NCI-H510A treated with DMSO at 0.1 percent for 48 hours (cell line): ENCODE measurements at regions not wholly inside any gene's neighbourhood (a gene's known extent, or its start where the extent isn't known, plus 50 kb on each side); places are given as distances from the start of the nearest gene placed in this dataset.
A peak's percentile ranks its signal among the peaks of the same experiment; 100 is the strongest.

Source experiments
- DNase-seq: peaks from one replicate; lab custom pipeline; 2025; lab: John Stamatoyannopoulos, UW

DNA sequence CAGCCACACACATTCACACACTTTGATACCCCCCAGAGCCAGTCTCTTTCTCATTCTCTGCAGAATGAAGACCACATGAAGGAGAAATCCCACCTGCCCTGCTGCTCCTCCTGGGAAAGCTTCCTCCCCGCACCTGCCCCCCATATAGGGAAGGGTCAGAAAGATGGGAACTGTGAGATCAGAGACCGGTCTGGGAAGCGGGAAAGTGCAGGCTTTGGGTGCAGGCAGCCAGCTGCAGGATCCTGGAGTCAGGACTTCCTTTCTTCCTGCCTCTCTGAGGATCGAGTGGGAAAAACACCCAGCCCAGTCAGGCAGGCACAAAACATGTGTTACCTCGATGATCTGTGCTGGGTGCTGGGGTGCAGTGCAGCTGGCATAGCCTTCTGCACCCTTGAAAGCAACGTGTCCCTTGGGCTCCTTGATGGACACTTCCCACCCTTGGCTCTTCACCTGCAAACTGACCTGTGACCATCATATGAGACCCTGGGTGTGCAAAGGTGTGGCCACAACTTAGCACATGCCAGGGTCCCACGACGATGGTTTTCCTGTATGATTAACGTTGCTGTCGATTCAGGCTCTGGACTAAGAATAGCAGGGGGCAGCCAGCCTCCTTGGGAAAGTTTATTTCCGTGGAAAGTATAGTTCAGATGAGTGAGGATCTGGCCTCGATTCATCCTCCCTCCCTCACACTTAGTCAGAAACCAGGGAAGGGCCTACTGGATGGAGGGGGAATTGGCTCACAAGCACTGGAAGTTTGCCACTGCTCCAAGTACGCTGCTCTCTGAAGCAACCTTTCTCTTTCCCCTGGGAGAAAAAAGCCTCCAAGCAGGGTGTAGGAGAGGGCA, 105.4 kb upstream of the MED13L start:
- DNase-seq = no peak

DNA sequence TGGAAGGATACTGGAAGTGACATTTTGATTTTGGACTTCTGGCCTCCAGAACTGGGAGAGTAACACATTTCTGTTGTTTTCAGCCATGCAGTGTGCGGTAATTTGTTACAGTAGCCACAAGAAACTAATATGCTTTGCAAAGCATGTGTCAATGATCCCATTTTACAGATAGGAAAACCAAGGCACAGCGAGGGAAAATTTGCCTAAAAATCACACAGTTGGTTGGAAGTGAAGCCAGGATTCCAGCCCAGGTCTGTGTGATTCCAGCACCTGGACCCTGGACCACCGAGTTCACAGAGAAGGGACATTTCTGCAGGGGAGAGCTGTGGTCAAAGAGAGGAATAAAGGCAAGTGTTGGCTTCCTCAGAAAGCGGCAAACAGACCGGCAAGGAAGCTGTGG, 106.7 kb upstream of the MED13L start:
- DNase-seq = no peak

DNA sequence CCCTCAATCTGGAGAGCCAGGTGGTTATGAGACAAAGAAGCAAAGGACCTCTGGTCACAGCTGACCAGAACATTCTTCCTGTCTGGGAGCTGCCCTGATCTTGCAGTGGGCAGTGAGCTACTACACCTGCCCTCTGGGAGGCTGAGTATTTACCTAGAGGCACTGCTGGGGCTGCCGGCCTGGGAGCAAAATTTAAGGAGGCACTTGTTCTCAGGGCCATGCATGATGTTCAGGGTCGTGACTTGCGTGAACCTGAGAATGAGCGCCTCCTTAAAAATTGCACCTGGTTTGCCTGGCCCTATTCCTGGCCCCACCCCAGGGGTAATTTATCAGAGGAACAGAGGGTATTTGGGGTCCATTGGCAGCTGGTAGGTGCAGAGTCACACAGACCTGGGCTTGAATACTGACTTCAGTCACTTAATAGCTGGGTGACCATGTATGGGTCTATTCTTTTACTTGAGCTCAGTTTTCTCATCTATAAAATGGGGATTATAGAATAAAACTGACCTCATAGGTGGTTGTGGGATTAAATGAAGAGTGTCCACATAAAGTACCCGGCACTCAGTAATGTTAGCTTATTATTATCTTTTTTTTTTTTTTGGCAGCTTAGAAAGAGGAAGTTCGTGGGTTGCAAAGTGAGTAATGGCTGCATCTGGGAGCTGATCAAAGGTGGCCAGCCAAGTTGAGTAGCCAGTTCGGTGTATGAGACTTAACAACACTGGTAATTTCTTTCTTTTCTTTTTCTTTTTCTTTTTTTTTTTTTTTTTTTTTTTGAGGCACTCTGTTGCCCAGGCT, 107.4 kb upstream of the MED13L start:
- peak; percentile 85 for DNase-seq

DNA sequence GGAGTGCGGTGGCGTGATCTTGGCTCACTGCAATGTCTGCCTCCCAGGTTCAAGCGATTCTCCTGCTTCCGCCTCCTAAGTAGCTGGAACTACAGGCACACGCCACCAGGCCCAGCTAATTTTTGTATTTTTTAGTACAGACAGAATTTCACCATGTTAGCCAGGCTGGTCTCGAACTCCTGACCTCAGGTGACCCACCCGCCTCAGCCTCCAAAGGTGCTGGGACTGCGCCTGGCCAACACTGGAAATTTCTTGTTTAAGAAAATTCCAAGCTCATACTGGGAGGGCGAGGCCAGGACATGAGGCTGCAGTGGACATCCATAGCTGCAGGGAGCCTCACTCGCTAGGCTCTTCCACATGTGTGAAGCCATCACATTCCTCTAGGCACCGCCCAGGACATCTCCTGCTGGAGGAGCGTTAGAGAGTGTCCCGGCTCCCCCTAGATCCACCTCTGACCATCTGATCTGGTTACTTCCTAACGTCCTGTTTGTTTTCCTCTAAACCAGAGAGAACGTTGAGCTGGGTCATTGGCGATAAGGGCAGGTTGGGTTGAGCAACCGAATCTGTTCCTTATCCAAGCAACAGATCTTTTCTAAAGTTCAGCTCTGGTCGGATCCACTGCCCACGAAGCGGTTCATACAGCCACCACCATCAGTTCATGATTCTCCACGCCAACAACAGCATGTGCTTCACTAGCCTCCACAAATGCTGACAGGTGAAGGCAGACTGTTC, 108.2 kb upstream of the MED13L start:
- DNase-seq = no peak

DNA sequence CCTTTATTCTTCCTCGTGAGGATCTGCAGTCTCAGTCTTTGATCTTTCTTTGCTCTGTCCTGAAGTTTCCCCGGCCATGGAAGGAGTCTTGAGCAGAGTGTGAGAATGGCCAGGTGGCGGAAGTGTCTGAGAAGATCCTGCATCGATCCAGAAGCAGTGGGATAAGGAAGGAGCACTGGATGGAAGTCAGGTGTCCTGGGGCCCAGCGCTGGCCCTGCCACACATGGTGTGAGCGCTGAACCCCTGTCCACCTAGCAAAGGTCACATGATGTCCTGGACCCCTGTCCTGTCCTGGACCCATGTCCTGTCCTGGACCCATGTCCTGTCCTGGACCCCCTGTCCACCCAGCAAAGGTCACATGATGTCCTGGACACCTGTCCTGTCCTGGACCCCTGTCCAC, 111.8 kb upstream of the MED13L start:
- DNase-seq = no peak

DNA sequence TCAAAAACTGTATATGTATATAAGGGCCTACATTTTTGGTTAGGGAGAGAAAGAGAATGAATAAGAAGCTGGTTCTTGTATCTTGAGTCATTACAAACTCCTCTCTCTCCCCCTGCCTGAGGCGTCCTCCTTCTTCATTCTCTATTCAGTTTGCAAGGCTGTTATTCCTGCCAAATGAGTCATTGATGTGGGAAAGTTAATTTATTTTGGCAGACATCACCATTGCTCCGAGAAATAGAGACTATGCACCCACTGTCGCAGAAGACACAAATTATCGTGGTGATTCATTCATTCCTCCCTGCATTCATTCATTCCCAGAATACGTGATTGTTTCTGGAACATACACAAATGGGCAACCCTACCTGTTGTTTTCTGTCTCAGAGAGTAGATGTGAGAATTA, 112.5 kb upstream of the MED13L start:
- no peak for DNase-seq

DNA sequence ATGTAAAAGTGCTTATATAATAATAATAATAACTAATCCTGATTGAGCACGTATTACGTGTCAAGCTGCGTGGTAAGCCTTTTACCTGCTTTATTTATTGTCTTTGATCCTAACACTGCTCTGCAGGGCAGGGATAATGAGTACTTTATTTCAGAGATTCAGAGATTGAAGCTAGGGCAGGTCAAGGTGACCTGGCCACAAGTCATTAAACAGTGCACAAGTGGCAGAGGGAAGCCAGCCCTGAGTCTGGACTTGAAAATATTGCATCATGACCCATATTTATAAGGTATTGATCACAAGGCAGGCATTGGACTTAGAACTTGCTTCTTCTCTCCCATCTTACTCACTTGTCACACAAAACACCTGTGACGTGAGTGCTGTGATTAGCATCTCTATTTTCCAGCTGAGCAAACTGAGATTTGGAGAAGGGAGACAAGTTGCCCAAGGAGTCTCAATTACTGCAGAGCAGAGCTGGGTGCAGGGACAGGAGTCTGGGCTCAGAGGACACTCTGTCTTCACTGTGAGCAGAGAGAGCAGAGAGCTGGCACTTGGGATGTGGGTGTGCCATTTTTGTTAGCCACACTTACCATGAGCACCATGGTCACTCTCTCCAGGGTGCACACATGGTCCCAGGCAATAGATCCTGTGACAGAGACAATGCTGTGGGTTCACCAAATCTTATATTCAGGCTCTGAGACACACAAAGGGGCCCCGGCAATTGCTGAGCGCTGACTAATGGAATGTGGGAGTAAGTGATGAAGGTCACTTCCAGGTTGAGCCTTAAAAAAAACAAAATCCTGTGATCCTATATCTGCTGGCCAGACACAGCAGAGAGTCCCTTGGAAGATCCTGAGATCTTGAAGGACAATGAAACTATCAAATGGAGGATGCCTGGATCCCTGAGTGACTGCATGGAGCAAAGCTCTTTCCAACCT, 113.2 kb upstream of the MED13L start:
- no peak for DNase-seq

DNA sequence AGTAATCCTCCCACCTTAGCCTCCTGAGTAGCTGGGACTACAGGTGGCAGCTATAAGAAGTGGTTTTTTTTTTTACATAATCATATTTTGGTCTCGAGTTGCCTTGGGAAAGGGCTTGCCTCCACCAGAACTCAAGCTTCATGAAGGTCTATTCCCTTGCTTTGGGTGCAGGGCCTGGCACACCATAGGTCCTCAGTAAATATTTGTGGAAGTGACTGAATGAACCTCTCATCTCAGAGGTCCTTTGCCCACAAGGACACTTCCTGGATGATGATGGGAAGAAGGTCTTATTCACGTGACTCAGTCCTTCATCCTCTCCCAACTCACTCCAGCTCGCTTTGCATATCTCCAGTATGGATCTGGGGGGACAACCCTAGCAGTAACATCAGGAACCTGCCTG, 114.0 kb upstream of the MED13L start:
- no peak for DNase-seq

DNA sequence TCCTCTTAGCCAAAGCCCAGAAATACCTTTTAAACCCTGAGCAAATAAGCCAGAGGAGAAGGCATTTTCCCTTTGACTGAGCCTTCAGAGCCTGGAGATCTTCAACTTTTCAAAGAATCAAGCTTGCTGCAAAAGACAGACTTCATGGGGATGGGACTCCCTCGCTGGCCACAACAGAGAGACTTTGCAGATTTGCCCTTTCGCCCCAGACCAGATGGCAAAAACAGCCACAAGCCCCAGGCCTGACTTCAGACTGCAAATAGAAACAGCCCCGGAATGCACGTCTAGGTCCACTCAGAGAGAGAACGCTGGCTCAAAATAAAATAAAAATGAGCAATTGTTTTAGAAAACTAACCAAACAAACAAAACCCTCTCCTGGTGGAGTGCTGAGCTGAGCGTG, 114.6 kb upstream of the MED13L start:
- DNase-seq = no peak

DNA sequence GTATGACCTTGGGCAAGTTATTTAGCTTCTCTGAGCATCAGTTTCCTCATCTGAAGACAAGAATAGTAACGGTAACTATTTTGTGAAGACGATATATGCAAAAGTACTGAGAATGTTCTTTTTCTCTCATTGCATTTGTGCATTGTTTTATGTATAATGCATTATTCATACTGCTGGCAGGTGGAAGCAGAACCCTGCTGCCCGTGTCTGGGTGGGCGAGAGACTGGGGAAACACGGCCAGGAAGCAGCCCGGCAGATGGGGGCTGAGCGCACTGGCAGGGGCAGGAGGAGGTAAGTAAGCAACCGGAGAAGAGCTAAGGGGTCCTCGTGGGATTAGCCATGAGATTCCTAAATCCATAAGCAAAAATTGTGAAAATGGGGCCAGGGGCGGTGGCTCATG, 115.8 kb upstream of the MED13L start:
- no peak for DNase-seq

DNA sequence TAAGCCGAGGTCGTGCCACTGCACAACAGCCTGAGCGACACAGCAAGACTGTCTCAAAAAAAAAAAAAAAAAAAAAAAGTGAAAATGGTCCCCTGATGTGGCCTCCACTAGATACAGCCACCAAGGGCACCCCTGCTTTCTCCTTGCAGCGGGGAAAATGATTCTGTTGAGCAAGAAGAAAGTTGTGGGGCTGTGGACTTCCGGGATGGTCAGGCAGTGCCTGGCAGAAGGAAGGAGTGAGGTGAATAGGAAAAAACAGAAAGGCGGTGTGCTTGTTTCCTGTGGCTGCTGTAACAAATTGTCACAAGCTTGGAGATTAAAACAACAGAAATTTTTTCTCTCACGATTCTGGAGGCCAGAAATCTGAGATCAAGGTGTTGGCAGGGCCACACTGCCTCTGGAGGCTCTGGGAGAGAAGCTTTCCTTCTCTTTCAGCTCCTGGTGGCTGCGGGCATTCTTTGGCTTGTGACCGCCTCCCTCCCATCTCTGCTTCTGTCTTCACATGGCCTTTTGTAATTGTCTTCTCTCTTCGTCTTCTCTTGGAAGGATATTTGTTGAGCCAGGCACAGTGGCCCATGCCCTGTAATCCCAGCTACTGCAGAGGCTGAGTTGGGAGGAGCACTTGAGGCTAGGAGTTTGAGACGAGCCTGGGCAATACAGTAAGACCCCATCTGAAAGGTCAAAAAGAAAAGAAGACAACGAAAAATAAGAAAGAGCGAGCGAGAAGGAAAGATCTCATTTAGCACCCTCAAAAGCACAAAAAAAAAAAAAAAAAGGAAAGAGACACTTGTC, 116.6 kb upstream of the MED13L start:
- no peak for DNase-seq

DNA sequence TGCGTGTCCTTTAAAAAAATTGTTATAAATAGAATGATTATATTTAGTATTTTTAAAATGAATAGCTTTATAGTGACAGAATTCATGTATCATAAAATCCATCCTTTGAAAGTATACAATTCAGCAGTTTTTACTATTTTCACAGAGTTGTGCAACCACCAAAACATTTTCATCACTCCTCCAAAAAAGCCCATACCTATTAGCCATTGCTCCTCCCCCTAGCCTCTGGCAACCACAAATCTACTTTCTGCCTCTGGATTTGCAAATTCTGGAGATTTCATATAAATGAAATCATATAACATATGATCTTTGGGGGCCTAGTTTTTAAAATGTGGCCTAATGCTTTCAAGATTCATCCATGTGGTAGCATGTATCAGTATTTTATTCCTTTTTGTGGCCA, 117.9 kb upstream of the MED13L start:
- DNase-seq = no peak

DNA sequence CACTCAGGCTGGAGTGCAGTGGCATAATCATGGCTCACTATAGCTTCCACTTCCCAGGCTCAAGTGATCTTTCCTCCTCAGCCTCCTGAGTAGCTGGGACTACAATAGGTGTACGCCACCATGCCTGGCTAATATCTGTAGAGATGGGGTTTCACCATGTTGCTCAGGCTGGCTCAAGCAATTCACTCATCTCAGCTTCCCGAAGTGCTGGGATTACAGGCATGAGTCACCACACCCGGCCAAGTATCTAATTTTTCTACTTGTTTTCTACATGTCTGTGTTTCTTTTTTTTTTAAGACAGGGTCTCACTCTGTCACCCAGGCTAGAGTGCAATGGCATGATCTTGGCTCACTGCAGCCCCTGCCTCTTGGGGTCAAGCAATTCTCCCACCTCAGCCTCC, 119.7 kb upstream of the MED13L start:
- no peak for DNase-seq

DNA sequence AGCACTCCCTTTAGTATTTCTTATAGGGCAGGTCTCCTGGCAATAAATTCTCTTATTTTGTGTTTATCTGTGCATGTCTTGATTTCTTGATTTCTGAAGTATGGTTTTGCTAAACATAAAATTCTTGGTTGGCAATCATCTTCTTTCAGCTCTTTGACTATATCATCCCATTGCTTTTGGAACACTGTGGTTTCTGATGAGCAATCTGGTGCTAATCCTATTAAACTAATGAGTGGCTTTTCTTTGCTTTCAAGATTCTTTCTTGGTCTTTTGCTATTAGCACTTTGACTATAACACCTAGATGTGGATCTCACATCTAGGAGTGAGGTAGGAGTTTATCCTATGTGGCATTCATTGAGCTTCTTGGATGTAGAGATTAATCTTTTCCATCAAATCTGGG, 120.7 kb upstream of the MED13L start:
- no peak for DNase-seq

DNA sequence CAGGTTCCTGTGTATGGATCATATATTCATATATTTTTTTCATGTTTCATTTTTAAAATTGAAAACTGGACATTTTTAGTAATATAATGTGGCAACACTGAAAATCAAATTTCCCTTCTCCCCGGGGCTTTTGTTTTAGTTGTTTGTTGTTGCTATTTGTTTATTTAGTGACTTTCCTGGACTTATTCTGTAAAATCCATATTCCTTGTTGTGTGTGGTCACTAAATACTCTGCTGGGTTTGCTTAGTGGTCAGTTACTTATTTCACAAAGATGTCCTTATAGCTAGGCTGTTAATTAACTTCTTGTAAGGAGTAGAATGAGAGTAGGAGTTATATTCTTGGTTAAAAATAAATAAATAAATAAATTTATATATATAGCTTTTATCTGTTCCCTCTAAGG, 121.6 kb upstream of the MED13L start:
- no peak for DNase-seq

DNA sequence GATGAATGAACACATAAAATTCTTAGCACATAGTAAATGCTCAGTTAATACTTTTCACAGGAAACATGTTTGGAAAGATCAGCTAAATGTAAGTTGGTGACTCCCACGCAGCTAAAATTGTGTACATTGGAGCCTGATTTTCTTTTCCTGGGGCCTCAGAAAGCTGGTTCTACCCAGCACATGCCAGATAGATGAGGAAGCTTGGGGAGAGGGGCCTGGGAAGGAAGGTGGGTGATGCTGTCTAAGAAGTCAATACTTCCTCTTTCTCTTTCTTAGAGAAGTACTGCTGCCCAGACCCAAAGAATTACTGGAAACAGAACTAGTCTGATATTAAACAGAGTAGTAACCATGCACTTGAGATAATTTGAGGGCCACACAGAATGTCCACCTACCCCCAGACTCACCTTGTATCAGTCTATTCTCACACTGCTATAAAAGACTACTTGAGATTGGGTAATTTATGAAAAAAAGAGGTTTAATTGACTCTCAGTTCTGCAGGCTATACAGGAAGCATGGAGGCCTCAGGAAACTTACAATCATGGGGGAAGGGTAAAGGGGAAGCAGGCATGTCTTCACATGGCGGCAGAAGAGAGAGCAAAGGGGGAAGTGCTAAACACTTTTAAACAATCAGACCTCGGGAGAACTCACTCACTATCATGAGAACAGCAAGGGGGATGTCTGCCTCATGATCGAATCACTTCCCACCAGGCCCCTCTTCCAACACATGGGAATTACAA, 123.3 kb upstream of the MED13L start:
- no peak for DNase-seq

DNA sequence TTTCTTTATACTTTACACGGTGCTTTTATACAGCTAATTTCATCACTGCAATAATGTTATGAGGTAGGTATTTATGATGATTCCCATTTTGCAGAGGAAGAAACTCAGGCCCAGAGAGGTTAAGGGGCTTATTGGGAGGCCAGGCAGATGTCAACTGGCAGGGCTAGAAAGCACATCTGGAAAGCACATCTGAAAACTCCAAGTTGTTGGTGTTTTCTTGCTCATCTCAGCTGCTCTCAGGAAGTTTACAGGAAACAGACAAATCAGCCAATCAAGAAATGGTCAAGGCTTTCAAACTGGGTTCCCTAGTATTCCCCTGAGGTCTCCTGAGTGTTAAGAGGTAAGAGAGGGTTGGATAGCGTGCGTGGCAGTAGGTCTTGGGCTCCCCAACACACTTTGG, 124.1 kb upstream of the MED13L start:
- DNase-seq = no peak

DNA sequence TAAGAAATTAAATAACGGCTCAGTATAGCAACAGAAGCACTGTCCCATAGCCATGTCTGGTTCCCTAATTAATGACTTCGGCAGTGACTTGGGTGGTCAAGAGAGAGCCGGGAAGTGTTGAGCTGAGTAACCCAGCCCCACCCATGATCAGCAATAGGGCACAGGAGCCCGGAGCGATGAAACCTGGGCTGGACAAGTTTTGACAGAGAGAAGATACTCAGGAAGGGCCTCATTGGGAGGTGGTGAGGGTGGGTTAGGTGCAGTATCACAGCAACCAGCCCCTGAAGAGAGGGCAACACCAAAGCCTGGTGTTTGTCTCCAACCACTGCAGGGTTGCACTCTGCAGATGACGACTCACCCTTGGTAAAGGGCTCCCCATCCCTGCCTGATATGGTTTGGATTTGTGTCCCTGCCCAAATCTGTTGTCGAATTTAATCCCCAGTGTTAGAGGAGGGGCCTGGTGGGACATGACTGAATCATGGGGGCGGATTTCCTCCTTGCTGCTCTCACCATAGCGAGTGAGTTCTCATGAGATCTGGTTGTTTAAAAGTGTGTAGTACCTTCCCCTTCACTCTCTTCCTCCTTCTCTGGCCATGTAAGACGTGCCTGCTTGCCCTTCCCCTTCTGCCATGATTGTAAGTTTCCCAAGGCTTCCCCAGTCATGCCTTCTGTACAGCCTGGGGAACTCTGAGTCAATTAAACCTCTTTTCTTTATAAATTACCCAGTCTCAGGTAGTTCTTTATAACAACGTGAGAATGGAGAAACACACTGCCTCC, 124.9 kb upstream of the MED13L start:
- DNase-seq = no peak

DNA sequence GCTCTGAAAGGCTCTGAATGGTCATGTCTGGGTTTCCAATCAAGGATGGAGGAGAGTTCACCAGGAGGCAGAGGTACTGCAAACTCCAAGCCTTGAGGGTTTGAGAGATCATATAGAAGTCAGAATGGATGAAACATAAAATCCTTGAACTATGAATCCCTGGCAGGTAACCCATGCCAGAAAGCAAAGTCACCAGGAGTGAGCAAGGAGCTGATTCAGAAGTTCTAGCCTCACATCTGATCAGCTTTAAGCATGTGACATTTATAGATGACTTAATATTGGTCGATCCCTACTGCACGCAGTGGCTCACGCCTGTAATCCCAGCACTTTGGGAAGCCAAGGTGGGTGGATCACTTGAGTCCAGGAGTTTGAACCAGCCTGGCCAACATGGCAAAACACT, 126.1 kb upstream of the MED13L start:
- DNase-seq = no peak
